OCI-LY1 (cell line): ENCODE measurements at regions not wholly inside any gene's neighbourhood (a gene's known extent, or its start where the extent isn't known, plus 50 kb on each side); places are given as distances from the start of the nearest gene placed in this dataset.

Source experiments
- EZH2 ChIP-seq: fragments of 200-600 bp; sonication (generic), shearing (Covaris generic); IDR thresholded peaks from 2 replicates; pipeline ENCODE4 v1.8.0; 2017; ENCODE audit warnings: borderline replicate concordance, mixed run types, mild to moderate bottlenecking, antibody characterized with exemption, low read length, moderate library complexity, mixed read lengths
- TF ChIP-seq, protein P1 (sequence below): fragments of 200-600 bp; sonication (generic), shearing (Covaris generic); IDR thresholded peaks from 2 replicates; pipeline ENCODE4 v1.5.1; 2017; ENCODE audit warnings: mild to moderate bottlenecking, antibody characterized with exemption, low read length, moderate library complexity, mixed read lengths

DNA sequence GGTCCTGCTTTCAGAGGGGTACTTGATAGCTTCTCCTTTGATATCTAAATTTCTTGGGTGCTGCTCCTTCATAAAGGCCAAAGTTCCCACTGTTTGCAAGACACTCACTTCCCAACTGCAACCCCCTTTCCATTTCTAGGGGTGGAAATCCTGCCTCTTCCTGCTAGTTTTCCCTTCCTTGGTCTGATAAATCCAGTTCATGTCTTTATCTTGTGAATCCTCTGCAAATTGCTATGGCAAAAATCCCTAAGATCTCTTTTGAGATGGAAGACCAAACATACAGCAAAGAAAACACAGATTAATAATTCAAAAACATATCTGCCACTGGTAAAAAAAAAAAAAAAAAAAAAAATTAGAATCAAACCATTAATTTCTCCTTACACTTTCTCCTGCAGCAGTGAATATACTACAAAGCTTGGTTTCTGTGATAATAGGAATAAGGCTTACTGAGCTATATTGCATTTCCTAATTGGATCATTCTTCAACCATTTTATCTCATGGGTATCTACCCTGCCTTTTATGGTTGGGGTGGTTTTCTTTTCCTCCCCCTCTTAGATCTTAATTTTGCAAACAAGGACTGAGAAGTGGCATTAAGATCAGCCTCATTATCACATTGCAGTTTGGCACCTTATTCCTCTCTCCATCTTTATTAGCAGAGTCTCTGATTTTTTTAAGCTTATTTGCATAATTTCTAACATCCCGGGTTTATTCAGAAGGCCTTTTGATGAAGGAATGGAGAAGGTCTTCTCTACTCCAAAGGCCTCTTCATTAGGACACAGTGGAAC lies 439.1 kb downstream of the XYLT1 start:
- TF ChIP-seq, protein P1, sequence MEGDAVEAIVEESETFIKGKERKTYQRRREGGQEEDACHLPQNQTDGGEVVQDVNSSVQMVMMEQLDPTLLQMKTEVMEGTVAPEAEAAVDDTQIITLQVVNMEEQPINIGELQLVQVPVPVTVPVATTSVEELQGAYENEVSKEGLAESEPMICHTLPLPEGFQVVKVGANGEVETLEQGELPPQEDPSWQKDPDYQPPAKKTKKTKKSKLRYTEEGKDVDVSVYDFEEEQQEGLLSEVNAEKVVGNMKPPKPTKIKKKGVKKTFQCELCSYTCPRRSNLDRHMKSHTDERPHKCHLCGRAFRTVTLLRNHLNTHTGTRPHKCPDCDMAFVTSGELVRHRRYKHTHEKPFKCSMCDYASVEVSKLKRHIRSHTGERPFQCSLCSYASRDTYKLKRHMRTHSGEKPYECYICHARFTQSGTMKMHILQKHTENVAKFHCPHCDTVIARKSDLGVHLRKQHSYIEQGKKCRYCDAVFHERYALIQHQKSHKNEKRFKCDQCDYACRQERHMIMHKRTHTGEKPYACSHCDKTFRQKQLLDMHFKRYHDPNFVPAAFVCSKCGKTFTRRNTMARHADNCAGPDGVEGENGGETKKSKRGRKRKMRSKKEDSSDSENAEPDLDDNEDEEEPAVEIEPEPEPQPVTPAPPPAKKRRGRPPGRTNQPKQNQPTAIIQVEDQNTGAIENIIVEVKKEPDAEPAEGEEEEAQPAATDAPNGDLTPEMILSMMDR = no peak
- TF ChIP-seq EZH2 = no peak
